ENCODE measurements at regions not wholly inside any gene's neighbourhood (a gene's known extent, or its start where the extent isn't known, plus 50 kb on each side); places are given as distances from the start of the nearest gene placed in this dataset.

DNA sequence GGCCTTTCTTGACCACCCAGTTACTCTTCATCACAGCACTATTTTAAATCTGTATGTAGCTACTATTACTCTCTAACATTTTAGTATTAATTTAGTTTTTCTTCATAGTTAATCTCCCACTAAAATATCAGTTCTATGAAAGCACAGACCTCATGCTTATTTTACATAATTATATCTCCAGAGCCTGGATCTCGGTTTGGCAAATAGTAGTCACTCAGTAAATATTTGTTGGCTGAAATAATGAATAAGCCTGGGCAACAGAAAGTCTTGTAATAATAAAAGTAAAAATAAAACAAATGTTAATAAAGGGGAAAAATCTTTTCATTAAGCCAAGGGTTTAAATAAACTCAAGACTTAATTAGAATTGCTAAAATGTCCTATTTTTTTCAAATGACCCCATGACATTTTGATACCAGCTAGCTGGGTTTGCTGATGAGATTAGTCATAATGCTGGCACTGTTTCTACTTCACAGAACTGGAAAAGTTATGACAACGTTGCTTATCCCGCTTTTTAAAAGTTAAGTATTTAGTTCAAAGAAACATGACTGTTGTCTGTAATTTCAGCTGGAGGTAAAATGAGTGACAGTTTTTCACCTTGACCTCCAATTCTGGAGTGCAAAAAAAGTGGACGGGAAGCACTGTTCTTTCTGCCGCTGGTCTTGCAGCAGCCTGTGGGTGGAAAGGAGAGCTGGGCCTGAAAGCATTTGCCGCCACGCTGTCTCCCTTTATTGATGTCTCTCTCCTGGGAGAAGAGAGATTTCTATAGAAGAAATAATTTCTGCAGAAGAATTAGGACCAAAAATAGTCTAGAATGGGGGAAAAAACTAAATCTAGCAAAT is 85.2 kb upstream of the SPATA13 start:
- no peak for DNase-seq (ENCODE audit: low read depth in 3 of 3, low spot score in 1 of 3)

DNA sequence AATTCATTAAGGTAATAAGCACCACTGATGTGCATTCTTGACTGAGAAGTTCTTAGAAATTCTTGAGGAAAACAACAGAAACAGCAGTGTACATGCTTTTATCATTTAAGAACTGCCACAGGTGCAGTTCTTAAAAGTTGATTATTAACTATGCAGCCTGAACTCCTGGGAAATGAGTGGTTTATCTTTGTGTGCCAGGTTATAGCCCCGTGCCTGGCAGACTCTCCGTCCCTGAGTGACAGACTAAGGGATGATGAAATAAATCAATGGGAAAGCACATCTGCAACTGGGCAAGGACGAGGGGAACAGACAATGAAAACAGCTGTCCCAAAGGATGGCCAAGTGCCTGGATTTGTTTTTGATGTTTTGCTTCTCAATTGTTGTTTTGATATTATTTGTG is 84.4 kb upstream of the SPATA13 start:
- DNase-seq (ENCODE audit: low read depth in 3 of 3, low spot score in 1 of 3) = no peak

- DNase-seq (ENCODE audit: low read depth in 3 of 3, low spot score in 1 of 3) = no peak
Measured at GRCh38 chr13:24076636-24077035, 83.9 kb upstream of the SPATA13 start.

DNA sequence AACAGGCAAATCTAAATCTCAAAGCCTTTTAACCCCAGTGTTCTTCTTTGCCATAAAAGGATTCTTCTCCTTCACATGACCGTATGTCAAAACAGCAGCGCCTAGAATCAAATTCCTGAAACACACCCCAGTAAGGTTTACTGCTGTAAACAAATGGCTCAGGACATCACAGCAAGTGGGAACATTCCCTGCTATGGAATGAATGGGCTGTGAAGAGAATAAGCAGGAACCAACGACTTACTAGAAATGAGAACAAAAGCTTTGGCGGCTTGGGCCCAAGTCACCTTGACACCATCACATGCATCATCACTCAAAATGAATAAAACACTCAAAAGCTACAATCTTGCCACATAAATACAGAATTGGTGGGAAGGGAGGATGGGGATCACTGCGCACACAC is 80.4 kb upstream of the SPATA13 start:
- no peak for DNase-seq (ENCODE audit: low read depth in 3 of 3, low spot score in 1 of 3)

- no peak for DNase-seq (ENCODE audit: low read depth in 3 of 3, low spot score in 1 of 3)
Measured at GRCh38 chr13:24081387-24081786, 79.1 kb upstream of the SPATA13 start.

DNA sequence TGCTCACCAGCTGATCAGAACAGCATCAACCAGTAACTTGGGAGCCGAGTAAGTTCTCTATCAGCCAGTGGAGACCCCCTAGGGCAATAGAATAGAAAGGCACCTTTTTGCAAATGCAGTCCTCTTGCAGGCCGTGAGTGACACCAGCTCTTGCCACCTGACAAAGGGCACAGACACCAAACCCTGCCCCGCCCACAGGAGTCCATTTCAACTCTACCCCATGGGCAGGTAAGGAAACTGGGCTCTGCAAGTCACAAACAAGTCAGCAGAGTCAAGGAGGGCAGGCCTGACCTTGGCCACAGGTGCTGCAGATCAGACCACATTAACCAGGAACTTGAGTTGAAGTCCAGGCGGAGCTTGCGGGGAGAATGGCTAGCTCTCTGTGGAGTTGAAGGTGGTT is 77.4 kb upstream of the SPATA13 start:
- DNase-seq (ENCODE audit: low read depth in 3 of 3, low spot score in 1 of 3) = no peak

GRCh38 chr13:24083722-24084421 is 76.6 kb upstream of the SPATA13 start:
- no peak for DNase-seq (ENCODE audit: low read depth in 3 of 3, low spot score in 1 of 3)

GRCh38 chr13:24085662-24086061 is 74.9 kb upstream of the SPATA13 start:
- DNase-seq (ENCODE audit: low read depth in 3 of 3, low spot score in 1 of 3) = no peak

DNA sequence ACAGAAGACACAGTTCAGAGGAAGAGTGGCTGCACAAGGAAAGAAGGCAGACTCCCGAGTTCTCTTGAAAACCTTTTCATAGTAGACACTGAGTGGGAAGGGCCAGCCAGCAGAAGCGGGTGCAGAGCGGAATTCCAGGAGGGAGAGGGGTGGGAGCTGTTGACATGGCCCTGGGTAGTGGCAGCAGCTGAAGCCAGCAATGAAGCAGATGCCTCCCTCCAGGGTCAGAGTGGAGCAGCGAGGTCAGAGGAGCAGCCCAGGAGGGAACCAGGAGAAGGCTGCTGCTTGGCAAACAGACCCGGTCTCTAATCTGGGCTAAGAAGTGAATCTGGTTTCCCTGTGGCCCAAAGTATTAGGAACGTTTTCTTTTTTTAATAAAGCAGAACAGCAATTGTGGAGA is 73.9 kb upstream of the SPATA13 start:
- DNase-seq (ENCODE audit: low read depth in 3 of 3, low spot score in 1 of 3) = no peak

GRCh38 chr13:24087605-24088225 is 72.8 kb upstream of the SPATA13 start:
- DNase-seq (ENCODE audit: low read depth in 3 of 3, low spot score in 1 of 3) = no peak

- no peak for DNase-seq (ENCODE audit: low read depth in 3 of 3, low spot score in 1 of 3)
Measured at GRCh38 chr13:24090049-24090448, 70.5 kb upstream of the SPATA13 start.

DNA sequence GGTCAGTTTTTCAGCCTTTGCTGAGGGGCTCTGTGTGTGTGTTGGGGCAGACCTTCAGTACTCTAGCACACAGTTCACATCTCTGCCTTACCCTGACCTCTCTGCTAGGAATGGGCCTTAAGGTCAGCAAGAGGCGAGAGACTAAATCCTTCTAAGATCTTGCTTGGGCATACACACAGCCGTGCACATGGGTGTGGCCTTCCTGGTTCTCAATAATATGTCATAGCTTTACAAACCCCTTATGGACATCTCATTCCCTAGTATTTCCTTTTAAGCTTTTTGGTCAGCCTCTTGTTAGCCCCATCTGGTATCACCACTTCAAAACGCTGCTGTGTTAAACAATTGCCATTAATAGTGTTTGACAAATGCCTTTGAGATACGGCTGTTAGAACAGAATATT is 69.4 kb upstream of the SPATA13 start:
- DNase-seq (ENCODE audit: low read depth in 3 of 3, low spot score in 1 of 3) = no peak

- DNase-seq (ENCODE audit: low read depth in 3 of 3, low spot score in 1 of 3) = no peak
Measured at GRCh38 chr13:24092108-24092507, 68.4 kb upstream of the SPATA13 start.

GRCh38 chr13:24093047-24093446 is 67.5 kb upstream of the SPATA13 start:
- no peak for DNase-seq (ENCODE audit: low read depth in 3 of 3, low spot score in 1 of 3)

DNA sequence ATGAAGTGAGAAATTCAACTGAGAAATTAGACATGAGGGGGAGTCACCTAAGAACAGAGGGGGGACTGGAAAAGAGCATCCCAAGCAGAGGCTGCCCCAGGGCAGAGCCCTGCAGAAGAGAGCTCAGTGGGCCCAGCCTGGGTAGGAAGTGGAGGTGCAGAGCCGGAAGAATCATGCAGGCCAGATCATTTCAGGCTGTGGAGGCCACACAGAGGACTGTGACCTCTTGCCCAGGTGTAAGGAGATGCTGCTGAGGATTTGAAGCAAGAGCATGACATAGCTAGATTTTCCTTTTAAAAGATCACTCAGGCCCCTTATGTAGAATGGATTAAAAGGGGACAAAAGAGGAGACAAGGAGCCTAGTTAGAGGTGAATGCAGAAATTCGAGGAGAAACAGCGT is 63.9 kb upstream of the SPATA13 start:
- DNase-seq (ENCODE audit: low read depth in 3 of 3, low spot score in 1 of 3) = no peak

DNA sequence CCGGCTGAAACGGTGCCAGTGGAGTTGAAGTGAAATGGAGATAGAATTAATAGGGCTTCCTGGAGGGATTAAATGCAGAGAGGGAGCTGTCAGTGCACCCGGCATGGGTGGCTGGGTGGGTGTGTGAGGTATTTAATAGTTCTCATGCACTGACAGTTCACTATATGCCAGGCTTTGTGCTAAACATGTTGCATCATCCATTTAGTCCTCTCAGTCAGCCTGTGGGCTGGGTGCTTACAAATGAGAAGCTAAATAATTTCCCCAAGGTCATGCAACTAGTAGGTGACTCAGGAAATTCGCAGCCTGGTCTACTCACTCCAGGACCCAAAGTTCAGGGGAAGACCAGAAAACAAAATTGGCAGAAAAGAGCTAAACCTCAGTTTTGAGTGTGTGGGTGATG is 63.5 kb upstream of the SPATA13 start:
- DNase-seq (ENCODE audit: low read depth in 3 of 3, low spot score in 1 of 3) = no peak

- DNase-seq (ENCODE audit: low read depth in 3 of 3, low spot score in 1 of 3) = no peak
Measured at GRCh38 chr13:24097667-24098066, 62.9 kb upstream of the SPATA13 start.

GRCh38 chr13:24099490-24099889 is 61.0 kb upstream of the SPATA13 start:
- DNase-seq (ENCODE audit: low read depth in 3 of 3, low spot score in 1 of 3) = no peak

- DNase-seq (ENCODE audit: low read depth in 3 of 3, low spot score in 1 of 3) = no peak
Measured at GRCh38 chr13:24100188-24100587, 60.3 kb upstream of the SPATA13 start.

- DNase-seq (ENCODE audit: low read depth in 3 of 3, low spot score in 1 of 3) = no peak
Measured at GRCh38 chr13:24103782-24104372, 56.6 kb upstream of the SPATA13 start.

GRCh38 chr13:24104723-24105122 is 55.8 kb upstream of the SPATA13 start:
- no peak for DNase-seq (ENCODE audit: low read depth in 3 of 3, low spot score in 1 of 3)

GRCh38 chr13:24106429-24106828 is 54.1 kb upstream of the SPATA13 start:
- DNase-seq (ENCODE audit: low read depth in 3 of 3, low spot score in 1 of 3) = no peak
